ELR (cell line): ENCODE measurements at regions not wholly inside any gene's neighbourhood (a gene's known extent, or its start where the extent isn't known, plus 50 kb on each side); places are given as distances from the start of the nearest gene placed in this dataset.

Experiments
- DNase-seq: peaks from one replicate; pipeline ENCODE4 v3.0.0-alpha.2; 2015; ENCODE audit warnings: low read depth

GRCh38 chr12:78697817-78698415 is 166.7 kb upstream of the SYT1 start:
- peak; percentile 74 for DNase-seq

GRCh38 chr12:78698747-78699146 is 165.8 kb upstream of the SYT1 start:
- peak; percentile 81 for DNase-seq

GRCh38 chr12:78700565-78700964 is 164.0 kb upstream of the SYT1 start:
- DNase-seq, result no peak

GRCh38 chr12:78703820-78704525 is 160.6 kb upstream of the SYT1 start:
- DNase-seq, result peak; percentile 96

GRCh38 chr12:78711954-78712353 is 152.6 kb upstream of the SYT1 start:
- no peak for DNase-seq

- no peak for DNase-seq
Measured at GRCh38 chr12:78712834-78713481, 151.6 kb upstream of the SYT1 start.

GRCh38 chr12:78719721-78720120 is 144.9 kb upstream of the SYT1 start:
- DNase-seq, result no peak

DNA sequence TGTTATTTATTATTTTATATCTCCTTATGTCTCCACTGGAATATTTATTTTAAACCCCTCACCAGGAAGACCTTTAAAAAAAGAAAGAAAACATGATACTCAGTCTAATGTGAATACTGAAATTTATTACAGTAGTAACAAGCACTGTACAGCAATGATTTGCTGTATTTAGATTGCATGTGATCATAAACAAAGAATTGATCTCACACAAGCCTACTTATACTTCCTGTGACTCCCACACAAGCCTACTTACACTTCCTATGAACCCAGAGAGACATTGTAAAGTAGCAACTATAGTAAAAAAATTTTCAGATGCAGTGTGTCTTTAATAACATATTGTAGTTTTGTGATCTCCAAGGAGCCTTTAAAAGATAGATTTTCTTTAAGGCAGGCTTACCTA is 142.7 kb upstream of the SYT1 start:
- DNase-seq, result peak; percentile 19

DNA sequence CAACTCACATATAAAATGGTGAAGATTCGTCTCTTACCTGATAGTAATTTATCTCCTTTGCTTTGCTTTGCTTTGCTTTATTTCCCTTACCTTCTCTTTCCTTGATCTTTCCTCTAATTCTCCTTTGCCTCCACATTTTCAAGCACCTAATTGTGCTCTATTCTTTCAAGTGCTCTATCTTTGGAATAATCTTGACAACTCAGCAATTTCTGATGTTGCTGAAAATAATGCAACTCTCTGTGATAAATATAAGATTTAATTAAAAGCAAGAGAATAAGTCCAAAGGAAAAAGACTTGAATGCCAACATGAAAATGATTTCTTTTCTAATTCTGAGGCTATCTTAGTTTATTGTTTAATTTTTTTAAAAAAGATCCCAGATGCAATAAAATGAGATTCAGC is 139.5 kb upstream of the SYT1 start:
- DNase-seq, result no peak

GRCh38 chr12:78725951-78726580 is 138.5 kb upstream of the SYT1 start:
- DNase-seq, result no peak

DNA sequence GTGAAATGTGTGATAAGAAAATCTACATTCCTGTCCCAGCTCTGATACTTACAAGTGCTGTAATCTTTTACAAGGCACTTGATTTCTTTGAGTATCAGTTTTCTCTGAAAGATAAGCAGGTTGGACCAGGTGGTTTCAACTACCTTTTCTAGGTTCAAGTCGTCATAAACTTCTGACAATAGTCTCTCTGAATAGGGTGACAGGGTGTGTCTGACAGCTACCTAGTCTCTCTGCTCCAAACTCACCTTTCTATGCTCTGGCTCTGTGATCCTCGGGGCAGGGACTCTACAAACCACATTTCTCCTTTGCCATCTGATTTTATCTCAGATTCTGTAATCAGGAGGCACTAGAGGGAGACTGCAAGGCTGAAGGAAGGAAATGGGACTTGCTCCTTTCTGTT is 137.7 kb upstream of the SYT1 start:
- DNase-seq, result no peak

GRCh38 chr12:78732481-78732880 is 132.1 kb upstream of the SYT1 start:
- DNase-seq, result no peak

DNA sequence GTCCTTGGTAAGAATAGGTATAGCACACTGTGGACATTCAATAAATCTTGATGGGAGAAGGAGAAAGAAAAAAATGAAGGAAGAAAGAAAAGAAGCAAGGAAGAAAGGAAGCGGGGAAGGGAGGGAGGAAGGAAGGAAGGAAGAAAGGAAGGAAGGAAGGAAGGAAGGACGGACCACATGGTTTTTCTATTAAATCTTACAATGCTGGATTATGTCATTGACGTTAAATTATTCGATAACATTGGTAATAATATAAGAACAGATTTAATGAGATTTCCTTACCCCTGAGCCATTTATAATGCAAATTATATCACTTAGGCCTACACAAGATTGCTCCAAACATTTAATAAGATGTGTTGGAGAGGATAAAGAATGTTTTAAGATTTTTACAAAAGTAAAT is 124.9 kb upstream of the SYT1 start:
- no peak for DNase-seq

DNA sequence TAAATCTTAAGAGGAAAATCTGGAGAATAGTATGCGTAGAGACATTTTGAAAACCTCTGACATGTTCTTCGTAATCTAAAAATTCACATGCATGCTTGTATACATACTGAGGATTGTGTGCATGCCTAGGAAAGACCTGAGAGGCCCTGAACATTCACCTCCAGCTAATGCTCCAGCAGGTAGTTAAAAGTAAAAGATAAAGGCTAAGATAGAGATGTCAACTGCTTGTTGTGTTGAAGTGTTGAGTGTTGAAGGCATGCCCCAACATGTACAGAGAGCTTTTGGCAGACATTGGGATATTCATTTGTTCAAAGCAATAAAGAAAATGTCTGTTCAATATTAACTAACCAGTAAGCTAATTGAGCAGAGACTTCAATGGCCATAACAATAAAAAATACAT is 118.6 kb upstream of the SYT1 start:
- no peak for DNase-seq

GRCh38 chr12:78753058-78753457 is 111.5 kb upstream of the SYT1 start:
- no peak for DNase-seq

DNA sequence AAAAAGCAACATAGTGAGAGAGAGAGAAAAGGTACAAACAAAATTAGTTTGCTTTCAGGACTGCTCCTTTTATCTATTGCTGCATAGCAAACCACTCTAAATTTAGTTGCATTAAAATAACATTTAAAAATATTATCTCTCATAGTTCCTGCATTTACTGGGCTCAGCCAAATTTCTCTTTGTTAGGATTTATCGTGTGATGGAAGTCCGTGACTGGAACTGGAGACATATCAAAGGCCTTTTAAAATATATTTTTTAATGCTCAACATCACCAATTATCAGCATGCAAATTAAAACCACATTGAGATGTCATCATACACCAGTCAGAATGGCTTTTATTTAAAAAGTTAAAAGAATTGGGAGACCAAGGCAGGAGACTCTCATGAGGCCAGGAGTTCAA is 107.6 kb upstream of the SYT1 start:
- no peak for DNase-seq

DNA sequence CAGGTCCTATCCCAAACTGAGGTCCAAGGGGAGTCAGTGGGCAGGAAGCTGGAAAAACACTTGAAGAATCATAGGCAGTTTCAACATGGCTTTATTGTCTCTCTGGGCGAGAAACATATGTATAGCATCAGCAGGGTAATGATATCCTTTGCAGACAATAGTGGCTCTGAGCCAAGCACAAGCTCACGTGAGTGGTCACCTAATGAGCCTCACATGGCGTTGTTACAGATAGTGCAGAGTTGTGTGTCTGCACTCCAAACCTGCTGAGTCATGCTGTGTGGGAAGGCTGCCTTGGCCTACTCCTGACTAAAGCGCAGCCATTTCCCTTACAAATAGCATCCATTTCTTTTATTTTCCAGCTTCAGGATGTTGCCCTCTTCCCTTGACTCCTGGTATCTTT is 105.2 kb upstream of the SYT1 start:
- DNase-seq, result peak; percentile 40

GRCh38 chr12:78760906-78761305 is 103.7 kb upstream of the SYT1 start:
- DNase-seq, result no peak

DNA sequence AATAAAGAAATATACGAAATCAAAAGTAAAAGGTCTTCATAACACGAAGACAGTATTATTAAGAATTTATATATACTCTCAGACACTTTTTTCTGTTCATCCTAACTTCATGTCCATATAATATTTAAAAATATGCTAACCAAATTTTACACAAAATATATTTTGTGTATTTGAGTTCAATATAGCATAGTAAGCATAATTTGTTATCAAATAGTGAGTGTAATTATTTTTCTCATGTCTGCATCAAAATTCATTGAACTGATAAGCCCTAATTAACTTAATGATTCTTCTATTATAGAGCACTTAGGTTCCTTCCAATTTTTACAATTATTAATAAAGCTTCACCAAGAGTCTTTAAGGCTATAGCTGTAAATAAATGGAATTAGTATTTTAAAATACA is 99.7 kb upstream of the SYT1 start:
- DNase-seq, result no peak

GRCh38 chr12:78767264-78767981 is 97.2 kb upstream of the SYT1 start:
- DNase-seq, result no peak

DNA sequence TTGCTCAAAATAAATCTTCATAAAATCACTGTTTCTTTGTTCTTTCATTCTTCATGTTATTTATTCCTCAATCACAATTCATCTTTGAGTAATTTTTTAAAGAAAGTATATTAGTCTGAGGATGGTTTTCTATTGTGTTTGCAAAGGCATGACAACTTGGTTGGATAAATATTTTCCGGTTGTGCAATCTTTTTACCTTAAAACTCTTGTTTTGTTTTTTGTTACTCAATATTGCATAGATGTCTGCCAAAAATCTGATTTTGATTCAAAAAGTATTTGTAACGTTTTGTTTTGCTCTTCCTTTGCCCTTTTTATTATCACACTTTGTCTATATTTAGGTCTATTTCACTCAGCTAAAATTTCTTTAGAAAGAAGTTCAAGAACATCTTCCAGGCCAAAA is 86.2 kb upstream of the SYT1 start:
- DNase-seq, result no peak

GRCh38 chr12:78787576-78787975 is 77.0 kb upstream of the SYT1 start:
- DNase-seq, result no peak

DNA sequence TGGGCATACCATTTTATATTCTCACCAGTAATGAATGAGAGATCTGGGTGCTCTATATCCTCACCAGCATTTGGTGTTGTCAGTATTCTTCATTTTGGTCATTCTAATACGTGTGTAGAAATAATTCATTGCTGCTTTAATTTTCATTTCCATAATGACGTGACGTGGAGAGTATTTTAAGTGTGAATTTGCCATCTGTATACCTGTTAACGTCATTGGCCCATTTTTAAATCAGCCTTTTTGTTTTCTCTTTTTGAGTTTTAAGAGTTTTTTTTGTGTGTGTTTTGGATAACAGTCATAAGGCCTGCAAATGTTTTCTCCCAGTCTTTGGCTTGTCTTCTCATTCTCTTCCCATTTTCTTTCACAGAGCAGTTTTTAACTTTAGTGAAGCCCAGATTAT is 74.4 kb upstream of the SYT1 start:
- no peak for DNase-seq
